HG02588 (cell line): ENCODE measurements at regions not wholly inside any gene's neighbourhood (a gene's known extent, or its start where the extent isn't known, plus 50 kb on each side); places are given as distances from the start of the nearest gene placed in this dataset.
"Not testable (repeated sequence)": the region's sequence is repeated elsewhere in the genome, so short reads cannot be mapped to it uniquely, and the experiment has no call there.

Experiments
- ATAC-seq: cut with Tn5 transposase; IDR thresholded peaks from one replicate; pipeline ENCODE4 v1.9.1; 2021; ENCODE audit warnings: mild to moderate bottlenecking, moderate library complexity; ENCODE audit not compliant: unreplicated experiment

GRCh38 chr16:17566656-17567450 is 96.1 kb upstream of the XYLT1 start:
- no peak for ATAC-seq

- no peak for ATAC-seq
Observed at GRCh38 chr16:17566075-17566474, 95.3 kb upstream of the XYLT1 start.

- ATAC-seq: no peak
Observed at GRCh38 chr16:17565605-17566004, 94.8 kb upstream of the XYLT1 start.

- ATAC-seq: no peak
Observed at GRCh38 chr16:17564856-17565255, 94.1 kb upstream of the XYLT1 start.

GRCh38 chr16:17563323-17564091 is 92.7 kb upstream of the XYLT1 start:
- ATAC-seq: no peak

- ATAC-seq: no peak
Observed at GRCh38 chr16:17561056-17561455, 90.3 kb upstream of the XYLT1 start.

- no peak for ATAC-seq
Observed at GRCh38 chr16:17560548-17560947, 89.8 kb upstream of the XYLT1 start.

GRCh38 chr16:17559394-17559793 is 88.6 kb upstream of the XYLT1 start:
- ATAC-seq: no peak

GRCh38 chr16:17557949-17558348 is 87.2 kb upstream of the XYLT1 start:
- ATAC-seq: no peak

GRCh38 chr16:17557480-17557879 is 86.7 kb upstream of the XYLT1 start:
- no peak for ATAC-seq

GRCh38 chr16:17556276-17557052 is 85.7 kb upstream of the XYLT1 start:
- ATAC-seq: no peak

- ATAC-seq: no peak
Observed at GRCh38 chr16:17555176-17555575, 84.4 kb upstream of the XYLT1 start.

GRCh38 chr16:17552351-17552750 is 81.6 kb upstream of the XYLT1 start:
- no peak for ATAC-seq

- ATAC-seq: not testable (repeated sequence)
Observed at GRCh38 chr16:17551682-17552081, 80.9 kb upstream of the XYLT1 start.

- ATAC-seq: no peak
Observed at GRCh38 chr16:17548825-17549224, 78.1 kb upstream of the XYLT1 start.

GRCh38 chr16:17544785-17545184 is 74.0 kb upstream of the XYLT1 start:
- no peak for ATAC-seq

- ATAC-seq: no peak
Observed at GRCh38 chr16:17544304-17544703, 73.5 kb upstream of the XYLT1 start.

- ATAC-seq: no peak
Observed at GRCh38 chr16:17543073-17543472, 72.3 kb upstream of the XYLT1 start.

- ATAC-seq: no peak
Observed at GRCh38 chr16:17541324-17541723, 70.6 kb upstream of the XYLT1 start.

GRCh38 chr16:17538927-17539326 is 68.2 kb upstream of the XYLT1 start:
- no peak for ATAC-seq

GRCh38 chr16:17532338-17532995 is 61.7 kb upstream of the XYLT1 start:
- ATAC-seq: no peak
